HTERT RPE-1 (cell line): ENCODE measurements at regions not wholly inside any gene's neighbourhood (a gene's known extent, or its start where the extent isn't known, plus 50 kb on each side); places are given as distances from the start of the nearest gene placed in this dataset.
"Not testable (repeated sequence)": the region's sequence is repeated elsewhere in the genome, so short reads cannot be mapped to it uniquely, and the experiment has no call there.

Experiments
- in situ Hi-C: fragments of 300-500 bp; cut with MboI; formaldehyde crosslinking; loops from 4 replicates; pipeline ENCODE4 v1.14.3; 2020; ENCODE audit warnings: low sequenced_read_pairs

GRCh38 chr14:30064454-30064853 is 136.8 kb upstream of the PRKD1 start:
- in situ Hi-C loops = no loop called here

- in situ Hi-C loops = no loop called here
Observed at GRCh38 chr14:30069536-30069935, 141.9 kb upstream of the PRKD1 start.

- in situ Hi-C loops = not testable (repeated sequence)
Observed at GRCh38 chr14:30072454-30072853, 144.8 kb upstream of the PRKD1 start.

- in situ Hi-C loops = no loop called here
Observed at GRCh38 chr14:30077946-30078345, 150.3 kb upstream of the PRKD1 start.

GRCh38 chr14:30078811-30079402 is 151.3 kb upstream of the PRKD1 start:
- in situ Hi-C loops = no loop called here

GRCh38 chr14:30082486-30082885 is 154.8 kb upstream of the PRKD1 start:
- in situ Hi-C loops = no loop called here

- in situ Hi-C loops = no loop called here
Observed at GRCh38 chr14:30084811-30085210, 157.2 kb upstream of the PRKD1 start.

GRCh38 chr14:30085943-30086342 is 158.3 kb upstream of the PRKD1 start:
- in situ Hi-C loops = no loop called here

GRCh38 chr14:30088620-30089019 is 161.0 kb upstream of the PRKD1 start:
- in situ Hi-C loops = no loop called here

- in situ Hi-C loops = no loop called here
Observed at GRCh38 chr14:30108975-30109700, 181.5 kb upstream of the PRKD1 start.

GRCh38 chr14:30114051-30114450 is 186.4 kb upstream of the PRKD1 start:
- in situ Hi-C loops = no loop called here

GRCh38 chr14:30115756-30116155 is 188.1 kb upstream of the PRKD1 start:
- in situ Hi-C loops = no loop called here

GRCh38 chr14:30118992-30119640 is 191.5 kb upstream of the PRKD1 start:
- in situ Hi-C loops = no loop called here

- in situ Hi-C loops = no loop called here
Observed at GRCh38 chr14:30125322-30125979, 197.8 kb upstream of the PRKD1 start.

GRCh38 chr14:30129807-30130206 is 202.2 kb upstream of the PRKD1 start:
- in situ Hi-C loops = no loop called here

GRCh38 chr14:30131581-30132097 is 204.0 kb upstream of the PRKD1 start:
- in situ Hi-C loops = no loop called here

- in situ Hi-C loops = no loop called here
Observed at GRCh38 chr14:30132196-30132595, 204.5 kb upstream of the PRKD1 start.

- in situ Hi-C loops = no loop called here
Observed at GRCh38 chr14:30134936-30135335, 207.3 kb upstream of the PRKD1 start.

GRCh38 chr14:30138567-30138966 is 210.9 kb upstream of the PRKD1 start:
- in situ Hi-C loops = no loop called here

GRCh38 chr14:30142216-30142615 is 214.6 kb upstream of the PRKD1 start:
- in situ Hi-C loops = no loop called here

GRCh38 chr14:30143627-30144026 is 216.0 kb upstream of the PRKD1 start:
- in situ Hi-C loops = no loop called here
